Activated B cell treated with CpG ODN at 0.5 μM for 24 hours (primary cell): ENCODE measurements at regions not wholly inside any gene's neighbourhood (a gene's known extent, or its start where the extent isn't known, plus 50 kb on each side); places are given as distances from the start of the nearest gene placed in this dataset.
"Not testable (repeated sequence)": the region's sequence is repeated elsewhere in the genome, so short reads cannot be mapped to it uniquely, and the experiment has no call there.

Experiments
- ATAC-seq: fragments of 200-7000 bp; cut with Tn5 transposase; one replicate; pipeline ENCODE4 v1.10.0; 2021; ENCODE audit warnings: low read depth, mild to moderate bottlenecking, moderate library complexity
- CTCF ChIA-PET: fragments of 350-600 bp; sonication (Branson Sonifier 250); formaldehyde crosslinking; loops from one replicate; lab custom pipeline; 2021; ENCODE audit warnings: antibody characterized with exemption; lab: Charles Lee
- POLR2A ChIA-PET: fragments of 350-600 bp; sonication (Branson Sonifier 250); formaldehyde crosslinking; loops from one replicate; lab custom pipeline; 2021; ENCODE audit warnings: antibody characterized with exemption; lab: Charles Lee
- DNase-seq: peaks from one replicate; pipeline ENCODE4 v3.0.0; 2022
- H3K27ac Mint-ChIP-seq: one replicate; pipeline ENCODE4 v1.8.0; 2020; ENCODE audit warnings: mixed read lengths
- H3K27me3 Mint-ChIP-seq: one replicate; pipeline ENCODE4 v1.8.0; 2021; ENCODE audit warnings: mixed read lengths
- H3K36me3 Mint-ChIP-seq: one replicate; pipeline ENCODE4 v1.8.0; 2021; ENCODE audit warnings: low read depth, mixed read lengths
- H3K4me1 Mint-ChIP-seq: one replicate; pipeline ENCODE4 v1.8.0; 2021; ENCODE audit warnings: mixed read lengths
- H3K4me3 Mint-ChIP-seq: one replicate; pipeline ENCODE4 v1.8.0; 2020; ENCODE audit warnings: mild to moderate bottlenecking, mixed read lengths
- H3K9me3 Mint-ChIP-seq: one replicate; pipeline ENCODE4 v1.8.0; 2020; ENCODE audit warnings: mixed read lengths
- CTCF ChIP-seq: fragments of 200-600 bp; IDR thresholded peaks from one replicate; pipeline ENCODE4 v1.8.0; 2022; ENCODE audit warnings: antibody characterized with exemption, mild to moderate bottlenecking
- intact Hi-C: fragments of 100-400 bp; cut with micrococcal nuclease; formaldehyde crosslinking; loops from one replicate; pipeline ENCODE4 v1.15.1; 2024

GRCh38 chr2:76149846-76150245 is 439.1 kb upstream of the GCFC2 start:
- TF ChIP-seq CTCF, result no peak
- Mint-ChIP-seq H3K9me3 (peaks cover 16% of the 10 kb centered on the region), H3K4me1 (no peaks in the 10 kb centered on the region), H3K4me3 (no peak overlapping the region), H3K27me3 (no peaks in the 10 kb centered on the region), H3K36me3 (no peaks in the 10 kb centered on the region), H3K27ac (no peak overlapping the region)
- intact Hi-C loops, result no loop called here
- ATAC-seq (no peak), DNase-seq (no peak)
- ChIA-PET POLR2A (no interaction called here), CTCF (no interaction called here)

- CTCF ChIA-PET, H3K4me1 Mint-ChIP-seq, H3K27me3 Mint-ChIP-seq, H3K27ac Mint-ChIP-seq, ATAC-seq, intact Hi-C loops, H3K4me3 Mint-ChIP-seq, H3K36me3 Mint-ChIP-seq, POLR2A ChIA-PET, DNase-seq: not testable (repeated sequence)
- peaks cover 15% of the 10 kb centered on the region for H3K9me3 Mint-ChIP-seq
Observed at GRCh38 chr2:76139303-76139702, 428.6 kb upstream of the GCFC2 start.

- H3K9me3 Mint-ChIP-seq, result peaks cover 3% of the 10 kb centered on the region
- no peak for TF ChIP-seq CTCF
Observed at GRCh38 chr2:76128622-76129021, 417.9 kb upstream of the GCFC2 start.

GRCh38 chr2:76120176-76120575 is 409.5 kb upstream of the GCFC2 start:
- no peak for DNase-seq
- Mint-ChIP-seq H3K36me3 (no peaks in the 10 kb centered on the region), H3K4me3 (no peak overlapping the region), H3K27me3 (no peaks in the 10 kb centered on the region), H3K27ac (no peak overlapping the region), H3K9me3 (peaks cover 10% of the 10 kb centered on the region), H3K4me1 (no peaks in the 10 kb centered on the region)
- no peak for ATAC-seq
- ChIA-PET POLR2A (no interaction called here), CTCF (no interaction called here)
- TF ChIP-seq CTCF, result no peak
- intact Hi-C loops, result no loop called here

More at GRCh38 chr2:76128622-76129021, 417.9 kb upstream of the GCFC2 start:
- no peaks in the 10 kb centered on the region for H3K4me1 Mint-ChIP-seq
- no peak overlapping the region for H3K27ac Mint-ChIP-seq
- DNase-seq, result no peak
- CTCF ChIA-PET, result no interaction called here
- H3K4me3 Mint-ChIP-seq, result no peak overlapping the region
- intact Hi-C loops, result no loop called here
- ATAC-seq, result no peak
- H3K27me3 Mint-ChIP-seq, result no peaks in the 10 kb centered on the region
- H3K36me3 Mint-ChIP-seq, result no peaks in the 10 kb centered on the region
- POLR2A ChIA-PET, result no interaction called here

GRCh38 chr2:76089683-76090082 is 379.0 kb upstream of the GCFC2 start:
- Mint-ChIP-seq H3K4me1 (no peaks in the 10 kb centered on the region), H3K36me3 (no peaks in the 10 kb centered on the region), H3K9me3 (no peaks in the 10 kb centered on the region), H3K27ac (no peak overlapping the region), H3K27me3 (no peaks in the 10 kb centered on the region), H3K4me3 (no peak overlapping the region)
- DNase-seq (no peak), ATAC-seq (no peak)
- intact Hi-C loops, result no loop called here
- TF ChIP-seq CTCF, result no peak
- CTCF ChIA-PET, result no interaction called here
- POLR2A ChIA-PET, result no interaction called here

- DNase-seq (no peak), ATAC-seq (no peak)
- Mint-ChIP-seq H3K9me3 (no peaks in the 10 kb centered on the region), H3K4me1 (no peaks in the 10 kb centered on the region), H3K4me3 (no peak overlapping the region), H3K36me3 (no peaks in the 10 kb centered on the region), H3K27me3 (no peaks in the 10 kb centered on the region), H3K27ac (no peak overlapping the region)
- TF ChIP-seq CTCF, result no peak
- ChIA-PET CTCF (no interaction called here), POLR2A (no interaction called here)
- intact Hi-C loops, result no loop called here
Observed at GRCh38 chr2:76083248-76083647, 372.5 kb upstream of the GCFC2 start.
